ENCODE measurements at regions not wholly inside any gene's neighbourhood (a gene's known extent, or its start where the extent isn't known, plus 50 kb on each side); places are given as distances from the start of the nearest gene placed in this dataset.

GRCh38 chr17:73785496-73785895 is 141.3 kb upstream of the SDK2 start:
- no peak for DNase-seq

GRCh38 chr17:73785958-73786743 is 141.9 kb upstream of the SDK2 start:
- DNase-seq: no peak

- no peak for DNase-seq
Observed at GRCh38 chr17:73787076-73788059, 143.1 kb upstream of the SDK2 start.

- no peak for DNase-seq
Observed at GRCh38 chr17:73788111-73788510, 143.9 kb upstream of the SDK2 start.

GRCh38 chr17:73791121-73791520 is 146.9 kb upstream of the SDK2 start:
- DNase-seq: no peak

- no peak for DNase-seq
Observed at GRCh38 chr17:73791631-73792030, 147.4 kb upstream of the SDK2 start.

GRCh38 chr17:73792994-73793393 is 148.7 kb upstream of the SDK2 start:
- DNase-seq: no peak

- no peak for DNase-seq
Observed at GRCh38 chr17:73794336-73794735, 150.1 kb upstream of the SDK2 start.

GRCh38 chr17:73795730-73796129 is 151.5 kb upstream of the SDK2 start:
- no peak for DNase-seq

GRCh38 chr17:73797594-73798110 is 153.4 kb upstream of the SDK2 start:
- no peak for DNase-seq

- DNase-seq: no peak
Observed at GRCh38 chr17:73798111-73798748, 154.0 kb upstream of the SDK2 start.

- no peak for DNase-seq
Observed at GRCh38 chr17:73799096-73799495, 154.9 kb upstream of the SDK2 start.

- DNase-seq: no peak
Observed at GRCh38 chr17:73799781-73800627, 155.8 kb upstream of the SDK2 start.

GRCh38 chr17:73800893-73801292 is 156.6 kb upstream of the SDK2 start:
- no peak for DNase-seq

- no peak for DNase-seq
Observed at GRCh38 chr17:73801455-73802100, 157.3 kb upstream of the SDK2 start.

GRCh38 chr17:73802314-73802713 is 158.1 kb upstream of the SDK2 start:
- no peak for DNase-seq

- DNase-seq: no peak
Observed at GRCh38 chr17:73802871-73803270, 158.6 kb upstream of the SDK2 start.

- DNase-seq: no peak
Observed at GRCh38 chr17:73803964-73804435, 159.8 kb upstream of the SDK2 start.

- DNase-seq: no peak
Observed at GRCh38 chr17:73806768-73807167, 162.5 kb upstream of the SDK2 start.

GRCh38 chr17:73813201-73813600 is 169.0 kb upstream of the SDK2 start:
- no peak for DNase-seq

GRCh38 chr17:73814075-73814474 is 169.8 kb upstream of the SDK2 start:
- no peak for DNase-seq

Measured in T-helper 9 cell (primary cell).